Muscle layer of duodenum (tissue), 2 donors: ENCODE measurements at regions not wholly inside any gene's neighbourhood (a gene's known extent, or its start where the extent isn't known, plus 50 kb on each side); places are given as distances from the start of the nearest gene placed in this dataset.

ENCODE experiments used
- H3K27ac ChIP-seq: one replicate; pipeline ENCODE4 v1.7.0; 2013; ENCODE audit warnings: mild to moderate bottlenecking, low read length
- H3K27me3 ChIP-seq: one replicate; pipeline ENCODE4 v1.7.0; 2013; ENCODE audit warnings: low read depth, mild to moderate bottlenecking, control low read depth, low read length
- H3K36me3 ChIP-seq, 2 donors: one replicate each; pipeline ENCODE4 v1.7.0; 2013; ENCODE audit warnings: low read length in 2 of 2, control low read depth in 1 of 2, mild to moderate bottlenecking in 1 of 2; ENCODE audit not compliant: insufficient read depth in 2 of 2, control insufficient read depth in 1 of 2
- H3K4me1 ChIP-seq, 2 donors: one replicate each; pipeline ENCODE4 v1.7.0; 2013; ENCODE audit warnings: low read length in 2 of 2, mild to moderate bottlenecking in 2 of 2, control low read depth in 1 of 2, moderate library complexity in 1 of 2; ENCODE audit not compliant: insufficient read depth in 2 of 2, control insufficient read depth in 1 of 2
- H3K4me3 ChIP-seq, 2 donors: one replicate each; pipeline ENCODE4 v1.7.0; 2013; ENCODE audit warnings: low read length in 2 of 2, low read depth in 1 of 2, mild to moderate bottlenecking in 1 of 2
- H3K9me3 ChIP-seq, 2 donors: one replicate each; pipeline ENCODE4 v1.7.0; 2013; ENCODE audit warnings: low read length in 2 of 2, control low read depth in 1 of 2, mild to moderate bottlenecking in 1 of 2; ENCODE audit not compliant: control insufficient read depth in 1 of 2
- donor health status: healthy.

GRCh38 chr6:2550247-2550646, 200.5 kb downstream of the MYLK4 start:
- no peaks in the 10 kb centered on the region for H3K4me1 ChIP-seq
- no peak overlapping the region for H3K4me3 ChIP-seq
- H3K36me3 ChIP-seq = no peaks in the 10 kb centered on the region
- no peaks in the 10 kb centered on the region for H3K27me3 ChIP-seq
- no peak overlapping the region for H3K27ac ChIP-seq
- no peaks in the 10 kb centered on the region for H3K9me3 ChIP-seq

- no peaks in the 10 kb centered on the region for H3K36me3 ChIP-seq
- H3K9me3 ChIP-seq = no peaks in the 10 kb centered on the region
- no peak overlapping the region for H3K4me3 ChIP-seq
- H3K27me3 ChIP-seq = no peaks in the 10 kb centered on the region
- H3K27ac ChIP-seq = no peak overlapping the region
- no peaks in the 10 kb centered on the region for H3K4me1 ChIP-seq
Measured at GRCh38 chr6:2549834-2550233, 200.9 kb downstream of the MYLK4 start.

GRCh38 chr6:2547355-2547754, 203.4 kb downstream of the MYLK4 start:
- no peak overlapping the region for H3K27ac ChIP-seq
- H3K4me1 ChIP-seq = no peaks in the 10 kb centered on the region
- H3K36me3 ChIP-seq = no peaks in the 10 kb centered on the region
- no peaks in the 10 kb centered on the region for H3K27me3 ChIP-seq
- no peak overlapping the region for H3K4me3 ChIP-seq
- H3K9me3 ChIP-seq = no peaks in the 10 kb centered on the region

GRCh38 chr6:2546901-2547300, 203.8 kb downstream of the MYLK4 start:
- Histone ChIP-seq H3K4me3 (no peak overlapping the region), H3K27ac (no peak overlapping the region), H3K4me1 (no peaks in the 10 kb centered on the region), H3K36me3 (no peaks in the 10 kb centered on the region), H3K27me3 (no peaks in the 10 kb centered on the region), H3K9me3 (no peaks in the 10 kb centered on the region)

GRCh38 chr6:2545383-2546038, 205.2 kb downstream of the MYLK4 start:
- Histone ChIP-seq H3K36me3 (no peaks in the 10 kb centered on the region), H3K27me3 (no peaks in the 10 kb centered on the region), H3K27ac (no peak overlapping the region), H3K9me3 (no peaks in the 10 kb centered on the region), H3K4me3 (no peak overlapping the region), H3K4me1 (no peaks in the 10 kb centered on the region)

GRCh38 chr6:2543321-2543720, 207.4 kb downstream of the MYLK4 start:
- Histone ChIP-seq H3K9me3 (no peaks in the 10 kb centered on the region), H3K4me3 (no peak overlapping the region), H3K27ac (no peak overlapping the region), H3K36me3 (no peaks in the 10 kb centered on the region), H3K4me1 (no peaks in the 10 kb centered on the region), H3K27me3 (peaks cover 2% of the 10 kb centered on the region)

GRCh38 chr6:2542858-2543218, 207.9 kb downstream of the MYLK4 start:
- Histone ChIP-seq H3K36me3 (no peaks in the 10 kb centered on the region), H3K27ac (no peak overlapping the region), H3K9me3 (no peaks in the 10 kb centered on the region), H3K4me3 (no peak overlapping the region), H3K4me1 (no peaks in the 10 kb centered on the region), H3K27me3 (peaks cover 5% of the 10 kb centered on the region)

- H3K4me3 ChIP-seq = no peak overlapping the region
- H3K36me3 ChIP-seq = no peaks in the 10 kb centered on the region
- peaks cover 5% of the 10 kb centered on the region for H3K27me3 ChIP-seq
- H3K27ac ChIP-seq = no peak overlapping the region
- H3K9me3 ChIP-seq = no peaks in the 10 kb centered on the region
- H3K4me1 ChIP-seq = no peaks in the 10 kb centered on the region
Measured at GRCh38 chr6:2542101-2542857, 208.4 kb downstream of the MYLK4 start.

- Histone ChIP-seq H3K36me3 (no peaks in the 10 kb centered on the region), H3K27ac (no peak overlapping the region), H3K4me3 (no peak overlapping the region), H3K27me3 (peaks cover 5% of the 10 kb centered on the region), H3K9me3 (peaks cover 0 to 6% of the 10 kb centered on the region in 2 donors), H3K4me1 (no peaks in the 10 kb centered on the region)
Measured at GRCh38 chr6:2536451-2536850, 214.3 kb downstream of the MYLK4 start.

GRCh38 chr6:2535506-2535905, 215.2 kb downstream of the MYLK4 start:
- peaks cover 5% of the 10 kb centered on the region for H3K27me3 ChIP-seq
- no peak overlapping the region for H3K4me3 ChIP-seq
- H3K9me3 ChIP-seq = peaks cover 0 to 6% of the 10 kb centered on the region in 2 donors
- no peaks in the 10 kb centered on the region for H3K4me1 ChIP-seq
- no peak overlapping the region for H3K27ac ChIP-seq
- H3K36me3 ChIP-seq = no peaks in the 10 kb centered on the region

GRCh38 chr6:2534406-2535042, 216.2 kb downstream of the MYLK4 start:
- H3K4me1 ChIP-seq = no peaks in the 10 kb centered on the region
- no peak overlapping the region for H3K4me3 ChIP-seq
- H3K36me3 ChIP-seq = no peaks in the 10 kb centered on the region
- H3K9me3 ChIP-seq = peaks cover 0 to 6% of the 10 kb centered on the region in 2 donors
- H3K27me3 ChIP-seq = peaks cover 5% of the 10 kb centered on the region
- no peak overlapping the region for H3K27ac ChIP-seq
